ENCODE measurements at regions not wholly inside any gene's neighbourhood (a gene's known extent, or its start where the extent isn't known, plus 50 kb on each side); places are given as distances from the start of the nearest gene placed in this dataset.

- BruUV-seq (replicated peaks) = no TSS peak
- Histone ChIP-seq H3K36me3 (ENCODE audit: control insufficient read depth in 2 of 2, extremely low read depth in 1 of 2, insufficient read depth in 2 of 2, low read length in 2 of 2) (no peaks in the 10 kb centered on the region), H3K27me3 (ENCODE audit: control insufficient read depth in 2 of 2, insufficient read depth in 2 of 2, low read length in 2 of 2) (no peaks in the 10 kb centered on the region), H3K79me2 (ENCODE audit: control insufficient read depth, insufficient read depth, low read length) (no peaks in the 10 kb centered on the region), H3K4me2 (ENCODE audit: insufficient read depth, low read length) (no peak overlapping the region), H3K9me3 (replicated peaks; ENCODE audit: control insufficient read depth, insufficient read depth, low read length) (no peaks in the 10 kb centered on the region), H3K4me3 (replicated peaks in 1 of 3; ENCODE audit: insufficient read depth in 1 of 3, low read depth in 1 of 3, low read length in 3 of 3) (no peak overlapping the region), H2AFZ (ENCODE audit: low read depth, low read length) (no peak overlapping the region), H3K9me1 (replicated peaks; ENCODE audit: control insufficient read depth, extremely low read depth, insufficient read depth, low read length) (no peaks in the 10 kb centered on the region), H4K20me1 (replicated peaks; ENCODE audit: control insufficient read depth, extremely low read depth, insufficient read depth, low read length) (no peaks in the 10 kb centered on the region), H3K4me1 (ENCODE audit: control insufficient read depth, extremely low read depth, insufficient read depth, low read length) (peaks cover 8% of the 10 kb centered on the region), H3K27ac (ENCODE audit: insufficient read depth, low read depth, low read length) (no peak overlapping the region), H3K9ac (replicated peaks; ENCODE audit: extremely low read depth, insufficient read depth, low read length) (no peak overlapping the region)
- FAIRE-seq (no peak), DNase-seq (ENCODE audit: low read depth, low spot score) (no peak)
- CTCF ChIA-PET = interaction anchor here (1.1 to 2.0 kb wide), 5 partner anchors 24 to 437 kb away, joined by 3 to 13 read pairs (median 5); no protein-coding TSS in a partner anchor
- intact Hi-C loops (cut with micrococcal nuclease) = loop anchor here (5.0 kb wide), 1 partner anchor 66 kb away; no protein-coding TSS in a partner anchor
- TF ChIP-seq FOS (IDR thresholded peaks at IDR 0.05; ENCODE audit: borderline replicate concordance, insufficient read depth, low read length) = no peak
- TF ChIP-seq MYC (IDR thresholded peaks at IDR 0.05; ENCODE audit: low read depth, low read length) = no peak
- TF ChIP-seq, protein P1, sequence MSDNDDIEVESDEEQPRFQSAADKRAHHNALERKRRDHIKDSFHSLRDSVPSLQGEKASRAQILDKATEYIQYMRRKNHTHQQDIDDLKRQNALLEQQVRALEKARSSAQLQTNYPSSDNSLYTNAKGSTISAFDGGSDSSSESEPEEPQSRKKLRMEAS (IDR thresholded peaks at IDR 0.05; ENCODE audit: insufficient read depth, insufficient read length) = no peak
- TF ChIP-seq CTCF (IDR thresholded peaks at IDR 0.05; ENCODE audit: extremely low read depth in 1 of 2, insufficient read depth in 1 of 2, low read depth in 1 of 2, low read length in 2 of 2) = no peak
- TF ChIP-seq POLR2A (IDR thresholded peaks at IDR 0.05; ENCODE audit: low read depth, low read length) = no peak
- no peak for TF ChIP-seq POLR2AphosphoS5 (IDR thresholded peaks at IDR 0.05; ENCODE audit: insufficient read depth, low read depth, low read length)
- no peak for TF ChIP-seq GATA2 (IDR thresholded peaks at IDR 0.05; ENCODE audit: insufficient read depth, insufficient read length, low read depth, low read length)
- dilution Hi-C loops (cut with MboI; ENCODE audit: extremely low pct_ligation_motif_present, low sequenced_read_pairs) = no loop called here
- POLR2A ChIA-PET = no interaction called here
Observed at GRCh38 chr7:436367-437128, 83.1 kb downstream of the PDGFA start.

Measured in endothelial cell of umbilical vein (primary cell).